C1 segment of cervical spinal cord (tissue), 14 donors: ENCODE measurements at regions not wholly inside any gene's neighbourhood (a gene's known extent, or its start where the extent isn't known, plus 50 kb on each side); places are given as distances from the start of the nearest gene placed in this dataset.
"Not testable (repeated sequence)": the region's sequence is repeated elsewhere in the genome, so short reads cannot be mapped to it uniquely, and the experiment has no call there.

ENCODE experiments used
- DNase-seq, 14 donors: peaks; one replicate each; lab custom pipeline; 2025; lab: John Stamatoyannopoulos, UW

GRCh38 chrX:138282598-138283150, 428.8 kb downstream of the FGF13 start:
- not testable (repeated sequence) for DNase-seq

- DNase-seq = no peak
These were observed 424.2 kb downstream of the FGF13 start for GRCh38 chrX:138287205-138287877.

GRCh38 chrX:138294951-138295350, 416.6 kb downstream of the FGF13 start:
- no peak for DNase-seq

GRCh38 chrX:138298268-138298667, 413.2 kb downstream of the FGF13 start:
- DNase-seq = no peak

GRCh38 chrX:138345801-138346200, 365.7 kb downstream of the FGF13 start:
- DNase-seq = no peak

GRCh38 chrX:138349351-138349750, 362.2 kb downstream of the FGF13 start:
- DNase-seq = no peak

- DNase-seq = no peak
These were observed 332.6 kb downstream of the FGF13 start for GRCh38 chrX:138378876-138379275.

GRCh38 chrX:138408101-138408500, 303.4 kb downstream of the FGF13 start:
- no peak for DNase-seq

GRCh38 chrX:138411048-138411447, 300.5 kb downstream of the FGF13 start:
- DNase-seq = no peak
